Mammary epithelial cell (primary cell): ENCODE measurements at regions not wholly inside any gene's neighbourhood (a gene's known extent, or its start where the extent isn't known, plus 50 kb on each side); places are given as distances from the start of the nearest gene placed in this dataset.

Source experiments
- CTCF ChIP-seq, 2 donors: IDR thresholded peaks in 1 of 2; conservative IDR thresholded peaks in 1 of 2; 2 replicates each; pipeline ENCODE4 v1.5.1; 2011 to 2012; ENCODE audit warnings: inconsistent platforms in 2 of 2, low read length in 2 of 2, mild to moderate bottlenecking in 2 of 2, control low read depth in 1 of 2, low read depth in 1 of 2; ENCODE audit not compliant: insufficient read depth in 1 of 2; ENCODE audit errors: extremely low read depth in 1 of 2
- EZH2 ChIP-seq: IDR thresholded peaks from 2 replicates; pipeline ENCODE4 v1.6.1; 2012; ENCODE audit warnings: low read length, inconsistent platforms, borderline replicate concordance

- TF ChIP-seq CTCF (conservative IDR thresholded peaks at IDR 0.05 in 1 of 2, IDR thresholded peaks at IDR 0.05 in 1 of 2; ENCODE audit: extremely low read depth in 1 of 2, insufficient read depth in 1 of 2, low read depth in 1 of 2, low read length in 2 of 2) (no peak), EZH2 (no peak)
Observed at GRCh38 chrX:110512341-110512740, 153.7 kb downstream of the RTL9 start.
